Activated CD4-positive, alpha-beta T cell treated with anti-CD3 and anti-CD28 coated beads, Interleukin-2, amount 50 U/mL, for 1 hour (primary cell): ENCODE measurements at regions not wholly inside any gene's neighbourhood (a gene's known extent, or its start where the extent isn't known, plus 50 kb on each side); places are given as distances from the start of the nearest gene placed in this dataset.
A peak's percentile ranks its signal among the peaks of the same experiment; 100 is the strongest.

Experiments
- DNase-seq: peaks from one replicate; pipeline ENCODE4 v3.0.0-alpha.2; 2020

DNA sequence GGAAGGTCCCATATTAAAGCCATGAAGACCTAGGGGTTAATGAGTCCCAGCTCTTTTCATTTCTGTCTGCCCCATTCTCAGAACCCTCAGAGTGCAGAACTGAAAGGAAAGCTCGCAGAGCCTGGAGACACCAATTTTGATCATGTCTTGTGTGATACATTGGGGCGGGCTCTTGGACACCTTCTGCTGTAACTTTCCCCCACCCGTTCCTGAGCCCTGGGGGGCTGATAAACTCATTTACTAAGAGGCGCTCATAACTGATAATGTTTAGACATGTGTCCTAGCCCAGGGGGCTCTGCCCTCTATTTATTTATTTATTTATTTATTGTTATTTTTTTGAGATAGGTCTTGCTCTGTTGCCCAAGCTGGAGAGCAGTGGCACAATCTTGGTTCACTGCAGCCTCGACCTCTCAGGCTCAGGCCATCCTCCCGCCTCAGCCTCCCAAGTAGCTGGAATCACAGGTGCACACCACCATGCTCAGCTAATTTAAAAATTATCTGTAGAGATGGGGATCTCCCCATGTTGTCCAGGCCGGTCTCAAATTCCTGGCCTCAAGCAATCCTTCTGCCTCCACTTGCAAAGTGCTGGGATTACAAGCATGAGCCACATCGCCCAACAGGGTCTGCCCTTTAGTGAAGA is 72.4 kb upstream of the HAAO start:
- DNase-seq: no peak

DNA sequence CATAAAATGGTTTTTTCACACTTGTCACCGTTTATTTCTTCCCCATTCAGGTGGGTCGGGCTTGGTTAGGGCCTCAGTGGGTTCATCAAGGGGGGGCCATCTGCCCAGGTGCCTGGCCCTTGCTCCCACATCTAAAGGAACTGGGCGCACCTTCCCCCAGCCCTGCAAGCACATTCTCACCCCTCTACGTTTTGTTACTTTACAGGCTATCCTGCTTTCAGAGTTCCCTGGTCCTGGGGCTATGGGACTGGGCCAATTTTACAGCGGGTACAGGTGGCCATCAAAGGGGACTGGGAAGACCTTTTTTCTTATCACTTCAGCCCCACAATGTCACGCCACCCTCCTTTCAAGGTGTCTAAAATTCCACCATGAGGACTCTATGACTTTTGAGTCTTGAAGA is 71.8 kb upstream of the HAAO start:
- no peak for DNase-seq

DNA sequence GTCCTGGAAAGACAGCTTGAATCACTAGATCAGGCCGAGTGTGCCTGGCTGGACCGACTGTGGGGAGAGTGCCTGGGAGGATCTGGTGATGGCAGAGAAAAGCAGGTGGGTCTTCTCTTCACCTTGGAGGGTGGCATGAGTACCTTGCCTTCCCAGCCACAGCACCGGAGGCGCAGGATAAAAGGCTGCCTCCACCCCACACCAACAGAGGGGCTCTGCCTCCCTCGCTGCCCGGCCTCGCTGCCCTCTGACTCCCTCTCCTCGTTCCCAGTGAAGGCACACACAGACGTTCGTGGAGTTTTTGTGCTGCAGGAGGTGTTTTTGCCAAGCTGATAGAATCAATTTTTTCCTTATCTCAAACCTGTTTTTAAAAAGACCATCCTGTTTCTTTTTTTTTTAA is 71.4 kb upstream of the HAAO start:
- no peak for DNase-seq

DNA sequence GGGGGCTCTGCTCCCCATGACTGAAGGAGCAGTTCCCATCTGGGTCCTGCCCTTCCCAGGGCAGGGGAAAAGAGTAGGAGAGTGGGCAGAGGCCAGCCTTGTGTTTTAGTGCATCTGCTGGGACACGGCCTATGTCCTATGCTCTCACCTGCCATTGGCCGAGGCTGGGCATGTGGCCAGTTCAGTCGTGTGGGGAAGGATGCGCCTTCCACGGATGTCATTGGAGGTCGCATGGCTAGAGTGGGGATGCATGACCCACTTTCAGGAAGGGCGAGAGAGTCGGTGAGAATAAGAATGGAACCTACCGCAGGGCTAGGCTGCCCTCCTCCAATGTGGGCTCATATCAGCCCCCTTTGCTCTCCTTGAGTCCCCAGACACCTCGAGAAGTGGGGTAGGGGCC is 70.9 kb upstream of the HAAO start:
- DNase-seq: no peak

DNA sequence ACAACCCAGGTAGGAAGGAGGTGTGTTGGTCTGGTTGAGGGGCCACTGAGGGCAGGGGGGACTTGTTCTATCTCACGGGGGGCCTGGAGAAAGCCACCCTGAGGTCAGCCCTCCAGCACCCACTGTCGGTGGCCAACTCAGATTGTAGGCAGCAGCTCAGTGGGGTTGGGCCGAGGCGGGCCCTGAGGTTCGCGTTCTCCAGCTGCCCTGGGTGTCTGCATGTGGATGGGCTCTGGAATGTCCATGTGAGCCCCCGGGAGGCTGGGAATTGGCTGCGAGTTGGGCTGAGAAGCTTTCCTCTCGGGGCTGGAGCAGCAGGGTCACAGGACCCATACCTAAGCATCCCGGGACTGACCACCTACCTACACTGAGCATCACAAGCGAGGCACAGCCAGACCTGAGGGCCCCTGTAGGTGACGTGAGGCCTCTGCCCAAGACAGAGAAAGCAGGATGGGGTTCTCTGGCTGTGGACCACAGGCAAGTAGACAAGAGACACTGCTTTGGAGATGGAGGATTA is 70.3 kb upstream of the HAAO start:
- no peak for DNase-seq

DNA sequence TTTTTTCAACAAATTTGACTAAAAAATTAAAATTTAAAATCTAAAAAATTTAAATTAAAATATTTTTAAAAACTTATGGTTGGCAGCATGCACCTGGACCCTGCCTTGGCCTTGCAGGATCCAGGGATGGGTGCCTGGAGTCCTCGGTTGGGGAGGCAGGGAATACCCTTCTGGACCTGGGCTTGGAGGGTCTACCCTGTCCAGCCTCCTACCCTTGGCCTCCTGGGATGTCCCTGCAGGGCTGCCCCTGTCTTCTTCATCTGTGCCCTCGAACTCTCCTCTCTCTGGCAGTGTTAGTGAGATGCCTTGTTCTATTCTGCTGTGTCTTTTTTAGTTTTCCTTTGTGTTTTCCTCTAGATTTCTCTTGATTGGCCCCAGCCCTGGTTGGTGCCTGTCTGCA is 68.9 kb upstream of the HAAO start:
- DNase-seq: no peak

DNA sequence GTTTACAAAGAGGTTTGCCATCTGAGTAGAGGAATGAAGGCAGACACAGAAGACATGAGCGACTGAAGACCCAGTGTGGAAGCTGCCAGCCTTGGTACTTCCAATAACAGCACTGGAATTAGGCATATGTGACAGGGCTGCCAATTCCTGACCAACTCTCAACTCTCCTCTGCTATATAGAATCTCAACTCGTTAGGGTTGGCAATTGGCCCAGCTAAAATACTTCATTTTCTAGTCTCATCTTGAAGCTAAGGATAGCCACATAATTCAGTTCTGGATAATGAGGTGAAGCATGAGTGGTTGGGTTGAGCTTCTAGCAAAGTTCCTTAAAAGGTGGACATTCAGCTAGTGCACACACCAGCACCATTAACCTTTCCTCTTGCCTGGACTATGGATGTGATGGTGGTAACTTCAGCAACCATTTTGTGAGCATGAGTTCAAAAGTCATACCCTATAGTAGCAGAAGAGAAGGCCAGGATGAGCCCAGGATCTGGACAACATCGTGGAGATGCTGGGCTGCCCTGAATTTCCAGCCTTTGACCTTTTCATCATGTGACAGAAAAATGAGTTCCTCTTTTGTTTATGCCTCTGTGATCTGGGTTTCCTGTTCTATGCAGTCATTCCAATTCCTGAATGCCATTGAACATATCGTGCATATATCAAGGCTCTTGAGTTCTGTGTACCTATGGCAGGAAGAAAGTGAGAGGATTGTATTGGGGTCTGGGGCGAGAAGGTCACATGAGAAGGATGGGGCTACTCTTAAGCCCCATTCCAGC is 68.1 kb upstream of the HAAO start:
- DNase-seq: no peak

DNA sequence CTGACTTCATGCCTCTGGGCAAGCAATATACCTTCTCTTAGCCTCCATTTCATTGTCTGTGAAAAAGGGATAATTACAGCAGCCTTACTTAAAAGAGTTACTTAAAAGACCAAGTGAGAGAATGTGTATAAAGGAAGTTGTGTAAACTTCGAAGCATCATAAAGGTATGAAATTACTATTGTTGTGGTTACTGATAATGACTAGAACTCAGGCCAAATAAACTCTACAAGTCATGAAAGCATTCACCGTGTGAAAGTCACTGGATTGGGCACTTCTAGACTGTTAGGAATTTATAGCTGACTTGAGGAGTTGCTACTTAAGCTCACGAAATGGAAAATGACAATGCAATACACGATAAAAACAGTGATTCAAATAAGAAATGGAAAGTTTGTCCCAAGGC is 67.4 kb upstream of the HAAO start:
- no peak for DNase-seq

DNA sequence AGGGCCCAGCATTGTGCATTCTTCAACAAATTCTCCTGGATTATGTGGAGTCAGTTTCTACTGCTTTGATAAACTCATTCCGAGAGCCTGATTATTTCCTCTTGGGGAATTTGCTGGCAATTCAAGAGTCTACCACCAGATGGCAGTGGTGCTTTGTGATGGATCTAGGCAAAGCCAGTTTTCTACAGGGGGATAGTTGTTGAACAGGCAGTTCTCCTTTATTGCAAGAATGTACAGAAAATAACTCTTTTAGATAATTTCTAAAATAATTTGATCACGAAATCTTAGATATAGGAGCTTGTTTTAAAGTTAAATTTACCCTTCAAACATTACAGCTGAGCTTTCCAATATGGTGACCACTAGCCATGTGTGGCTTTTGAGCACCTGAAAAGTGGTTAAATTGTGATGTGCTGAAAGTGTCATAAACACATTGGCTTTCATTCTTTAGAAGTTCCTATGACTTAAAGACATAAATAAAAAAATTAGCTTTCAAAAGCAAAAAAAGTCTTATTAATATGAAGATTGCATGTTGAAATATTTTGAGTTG is 66.7 kb upstream of the HAAO start:
- peak; percentile 51 for DNase-seq

DNA sequence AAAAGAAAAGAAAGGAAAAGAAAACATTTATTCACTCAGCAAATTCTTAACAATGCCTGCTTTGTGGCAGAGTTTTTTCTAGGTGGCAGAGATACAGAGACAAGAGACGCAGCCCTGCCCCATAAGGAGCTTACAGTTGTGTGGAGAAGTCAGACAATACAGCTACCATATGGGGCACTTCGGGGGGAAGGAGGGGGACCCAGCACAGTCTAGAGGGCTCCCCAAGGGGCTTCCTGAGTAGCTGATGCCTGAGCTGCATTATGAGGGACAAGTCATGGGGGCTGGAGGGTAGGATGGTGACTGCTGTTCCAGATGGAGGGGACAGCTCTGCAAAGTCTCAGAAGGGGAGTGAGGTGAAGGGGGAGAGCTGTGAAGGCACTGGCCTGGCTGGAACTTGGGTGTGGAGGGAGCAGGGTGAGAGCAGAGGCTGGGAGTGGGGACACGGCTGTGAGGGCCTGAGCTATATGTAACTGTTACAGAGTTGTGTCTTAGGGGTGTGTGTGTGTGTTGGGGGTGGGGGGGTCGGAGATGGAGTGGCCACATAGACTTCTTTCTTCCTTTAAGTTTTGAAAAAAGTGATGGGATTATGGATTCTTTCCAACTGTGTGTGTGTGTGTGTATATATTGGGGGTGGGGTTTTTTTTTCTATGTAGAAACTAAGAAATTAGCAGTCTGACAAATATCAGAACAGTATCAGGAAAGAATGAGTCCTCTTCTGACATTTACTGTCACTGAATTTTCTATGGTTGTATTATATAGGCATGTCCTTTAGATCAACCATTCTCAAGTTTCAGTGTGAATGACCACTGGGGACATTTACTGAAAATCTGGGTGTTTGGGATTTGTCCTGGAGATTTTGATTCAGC is 66.0 kb upstream of the HAAO start:
- no peak for DNase-seq

DNA sequence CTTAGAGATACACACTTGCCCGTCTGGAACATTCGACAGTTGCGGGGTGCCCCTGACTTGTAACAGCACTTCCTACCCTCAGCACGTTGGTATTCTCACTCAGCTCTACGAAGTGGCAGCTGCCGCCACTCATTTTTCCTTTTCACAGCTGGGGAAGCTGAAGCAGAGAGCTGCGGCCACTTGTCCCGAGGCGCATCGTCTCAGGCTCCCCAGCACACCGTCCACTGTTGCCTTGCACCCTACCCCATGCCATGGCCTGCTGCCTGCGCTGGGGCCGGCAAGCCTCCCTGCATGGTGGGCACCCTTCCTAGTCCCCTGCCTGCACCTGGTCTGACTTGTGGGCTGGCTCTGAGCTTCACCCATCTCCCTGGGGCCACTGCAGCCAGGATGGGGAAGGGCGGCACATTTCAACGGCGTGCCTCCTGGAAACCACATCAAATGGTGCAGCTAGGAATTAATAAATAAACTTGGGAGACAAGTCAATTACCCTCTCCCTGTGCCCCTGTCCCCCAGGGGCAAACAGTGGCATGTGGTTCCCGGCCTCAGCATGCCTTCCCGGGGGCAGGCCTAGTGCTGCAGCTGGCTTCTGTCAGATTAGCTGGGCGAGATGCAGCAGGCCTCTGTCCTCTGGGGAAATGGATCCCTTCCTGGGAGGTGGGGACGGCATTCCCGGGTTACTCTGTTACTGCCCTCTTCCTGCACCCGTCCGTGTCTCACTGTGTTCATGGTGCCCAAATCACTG is 64.7 kb upstream of the HAAO start:
- no peak for DNase-seq

DNA sequence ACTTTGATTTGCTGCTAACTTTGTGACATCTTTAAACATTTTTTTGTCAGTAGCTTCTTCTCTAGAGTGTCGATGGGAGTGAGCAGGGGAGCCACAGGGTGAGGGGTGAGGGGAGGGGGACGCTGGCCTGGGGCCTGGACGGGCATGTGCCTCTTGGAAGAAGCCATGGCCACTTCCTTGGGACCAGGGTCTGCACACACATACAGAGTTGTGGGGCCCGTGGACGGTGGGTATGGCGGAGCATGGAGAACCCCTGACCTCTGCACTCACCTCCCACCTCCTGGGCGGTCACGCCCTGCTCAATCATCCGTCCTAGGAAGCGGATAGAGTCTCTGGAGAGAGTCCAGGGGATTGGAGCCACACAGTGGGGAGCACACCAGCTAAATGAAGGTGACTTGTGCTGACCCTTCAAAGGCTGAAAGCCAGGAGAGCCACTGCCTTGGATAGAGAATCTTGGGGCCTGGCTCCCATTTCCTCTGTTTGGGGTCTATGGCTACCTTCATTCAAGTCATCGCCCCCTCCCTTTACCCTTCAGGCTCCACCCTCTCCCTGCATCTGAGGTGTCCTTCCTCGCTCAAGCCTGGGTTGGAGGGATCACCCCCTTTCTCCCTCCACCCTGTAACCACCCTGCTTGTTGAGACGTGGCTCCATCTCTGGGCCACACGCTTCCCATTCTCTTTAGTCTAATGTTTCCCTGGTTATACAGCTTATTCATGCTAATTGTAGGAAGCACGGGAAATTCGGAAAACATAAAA is 63.9 kb upstream of the HAAO start:
- DNase-seq: no peak

DNA sequence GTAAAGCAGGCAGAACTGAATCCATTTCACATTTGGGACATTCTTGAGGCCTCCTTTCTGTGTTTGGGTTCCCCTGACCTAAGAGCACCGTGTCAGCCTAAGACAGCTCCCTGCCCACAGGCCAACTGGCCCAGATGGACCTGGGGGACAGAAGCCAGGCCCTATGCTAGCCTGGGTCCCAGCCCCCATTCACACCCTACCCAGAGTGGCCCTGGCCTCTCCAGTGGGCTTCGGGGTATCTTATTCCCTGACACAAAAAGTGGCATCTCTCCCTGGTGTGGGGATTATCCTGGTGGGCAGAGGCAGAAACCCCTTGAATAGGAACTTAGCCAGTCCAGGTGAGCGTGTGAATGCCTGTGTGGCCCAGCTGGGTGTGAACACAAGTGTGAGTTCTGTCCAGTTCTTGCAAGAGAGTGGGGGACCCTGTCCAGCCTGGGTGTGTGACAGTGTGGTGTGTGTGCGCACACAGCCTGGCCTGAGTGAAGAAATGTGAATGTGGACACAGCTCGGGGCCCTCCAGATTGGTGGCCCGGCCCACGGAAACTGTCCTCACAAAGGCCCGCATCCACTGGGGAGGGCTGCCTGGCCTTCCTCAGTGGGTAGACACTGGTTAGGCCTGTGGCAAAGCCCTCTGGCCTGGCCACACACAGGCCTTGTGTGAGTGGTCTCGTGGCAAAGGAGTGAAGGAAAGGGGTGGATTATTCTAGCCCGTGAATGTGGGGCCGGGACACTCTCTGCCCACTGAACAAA is 63.0 kb upstream of the HAAO start:
- DNase-seq: no peak

DNA sequence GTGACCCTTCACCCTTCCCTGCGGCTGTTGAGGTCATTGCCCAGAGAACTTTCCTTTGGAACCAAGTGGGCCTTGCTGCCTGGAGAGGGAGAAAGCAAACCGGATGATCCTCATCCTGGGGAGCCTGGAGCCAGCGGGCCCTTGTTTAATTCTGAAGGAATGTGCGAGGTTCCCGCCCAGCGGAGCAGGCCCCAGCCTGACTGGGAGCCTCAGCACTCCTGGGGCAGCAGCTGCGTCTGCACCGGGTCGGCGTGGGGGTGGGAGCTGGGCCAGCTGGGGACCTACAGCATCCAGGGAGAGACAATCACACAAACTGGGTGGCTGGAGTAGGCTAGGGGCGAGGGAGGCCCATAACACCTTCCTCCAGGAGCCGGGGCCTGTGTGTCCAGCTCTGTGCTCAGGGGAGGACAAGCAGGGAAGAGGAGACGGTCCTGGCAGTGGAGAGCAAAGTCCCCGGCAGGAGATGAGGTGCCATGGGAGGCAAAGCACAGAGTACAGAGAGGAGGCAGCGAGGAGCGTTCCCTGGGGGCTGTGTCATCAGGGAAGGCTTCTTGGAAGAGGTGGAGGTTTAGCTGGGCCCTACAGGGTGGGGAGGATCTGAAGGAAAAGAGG is 61.9 kb upstream of the HAAO start:
- no peak for DNase-seq

DNA sequence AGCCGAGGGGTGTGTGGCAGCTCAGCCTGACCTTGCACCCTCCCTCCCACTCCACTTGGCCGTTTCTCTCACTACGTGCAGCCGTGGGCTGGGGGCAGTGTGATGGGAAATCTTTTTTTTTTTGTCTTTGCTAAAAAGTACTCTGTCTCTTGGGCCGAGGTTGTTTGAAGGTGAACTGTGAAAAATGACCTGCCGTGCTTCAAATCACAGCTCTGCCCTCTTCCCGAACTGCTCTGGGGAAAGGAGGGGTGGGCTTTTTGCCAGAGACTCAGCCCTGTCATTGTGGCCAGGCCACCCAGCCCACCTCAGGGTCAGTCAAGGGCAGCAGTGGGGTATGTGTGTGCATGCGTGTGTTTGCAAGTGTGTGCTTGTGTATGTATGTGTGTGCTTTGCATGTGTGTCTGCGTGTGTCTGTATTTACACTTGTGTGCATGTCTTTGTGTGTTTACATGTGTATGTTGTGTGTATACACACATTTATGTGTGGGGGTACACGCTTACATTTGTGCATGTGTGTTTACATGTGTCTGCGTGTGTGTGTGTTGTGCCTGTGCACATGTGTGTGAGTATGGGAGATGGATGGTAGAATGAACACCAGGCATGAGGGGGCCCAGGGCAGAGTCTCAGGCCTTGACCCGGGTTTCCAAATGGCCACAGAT is 61.3 kb upstream of the HAAO start:
- no peak for DNase-seq

DNA sequence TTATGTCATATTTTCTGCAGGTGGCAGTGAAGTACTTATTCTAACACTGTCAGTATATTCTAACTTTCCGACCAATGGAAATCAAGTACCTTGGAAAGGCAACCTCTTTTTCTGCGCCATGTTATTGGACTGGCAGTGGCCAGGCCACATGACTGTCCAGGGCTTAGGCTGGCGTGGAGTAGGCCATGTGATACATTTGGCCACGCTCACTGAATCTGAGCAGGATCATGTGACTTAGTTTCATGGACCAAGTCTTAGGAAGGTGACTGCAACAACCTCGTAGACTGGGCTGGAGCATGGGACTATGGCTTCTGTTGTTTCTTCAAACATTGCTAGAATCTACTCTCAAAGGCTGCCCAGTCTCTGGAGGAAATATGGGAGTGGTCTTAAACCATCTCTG is 60.4 kb upstream of the HAAO start:
- DNase-seq: no peak

DNA sequence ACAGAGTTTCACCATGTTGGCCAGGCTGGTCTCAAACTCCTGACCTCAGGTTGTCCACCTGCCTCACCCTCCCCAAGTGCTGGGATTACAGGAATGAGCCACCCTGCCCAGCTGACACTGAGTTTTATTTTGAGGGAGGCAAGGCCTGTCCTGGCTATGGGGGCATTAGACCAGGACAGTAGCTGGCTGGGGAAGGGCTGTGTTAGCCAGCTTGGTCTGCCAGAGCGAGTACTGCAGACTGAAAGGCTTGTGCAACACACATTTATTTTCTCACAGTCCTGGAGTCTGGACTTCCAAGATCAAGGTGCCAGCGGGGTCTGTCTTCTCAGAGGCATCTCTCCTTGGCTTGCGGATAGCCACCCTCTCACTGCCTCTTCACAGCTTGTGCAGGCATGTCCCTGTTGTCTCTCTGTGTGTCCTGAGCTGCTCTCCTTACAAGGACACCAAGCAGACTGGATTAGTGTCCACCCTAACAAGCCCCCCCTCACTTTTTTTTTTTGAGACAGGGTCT is 59.4 kb upstream of the HAAO start:
- no peak for DNase-seq

DNA sequence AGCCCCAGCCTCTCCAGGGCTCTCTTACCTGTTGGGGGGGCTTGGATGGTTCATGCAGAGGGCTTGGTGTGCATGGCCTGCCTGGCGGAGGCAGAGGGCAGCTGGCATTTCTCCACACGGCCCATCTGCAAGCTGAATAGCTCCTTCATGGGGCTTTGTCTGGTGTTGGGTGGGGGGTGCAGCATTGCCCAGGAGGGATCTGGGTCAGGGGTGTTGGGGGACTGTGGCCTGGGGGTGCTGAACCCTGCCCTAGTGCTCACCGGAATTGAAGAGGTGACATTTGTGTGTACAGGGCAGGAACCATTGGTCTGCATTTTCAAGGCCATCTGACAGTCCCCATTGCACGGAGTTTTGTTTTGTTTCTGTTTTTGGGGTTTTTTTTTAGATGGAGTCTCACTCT is 58.8 kb upstream of the HAAO start:
- DNase-seq: no peak

DNA sequence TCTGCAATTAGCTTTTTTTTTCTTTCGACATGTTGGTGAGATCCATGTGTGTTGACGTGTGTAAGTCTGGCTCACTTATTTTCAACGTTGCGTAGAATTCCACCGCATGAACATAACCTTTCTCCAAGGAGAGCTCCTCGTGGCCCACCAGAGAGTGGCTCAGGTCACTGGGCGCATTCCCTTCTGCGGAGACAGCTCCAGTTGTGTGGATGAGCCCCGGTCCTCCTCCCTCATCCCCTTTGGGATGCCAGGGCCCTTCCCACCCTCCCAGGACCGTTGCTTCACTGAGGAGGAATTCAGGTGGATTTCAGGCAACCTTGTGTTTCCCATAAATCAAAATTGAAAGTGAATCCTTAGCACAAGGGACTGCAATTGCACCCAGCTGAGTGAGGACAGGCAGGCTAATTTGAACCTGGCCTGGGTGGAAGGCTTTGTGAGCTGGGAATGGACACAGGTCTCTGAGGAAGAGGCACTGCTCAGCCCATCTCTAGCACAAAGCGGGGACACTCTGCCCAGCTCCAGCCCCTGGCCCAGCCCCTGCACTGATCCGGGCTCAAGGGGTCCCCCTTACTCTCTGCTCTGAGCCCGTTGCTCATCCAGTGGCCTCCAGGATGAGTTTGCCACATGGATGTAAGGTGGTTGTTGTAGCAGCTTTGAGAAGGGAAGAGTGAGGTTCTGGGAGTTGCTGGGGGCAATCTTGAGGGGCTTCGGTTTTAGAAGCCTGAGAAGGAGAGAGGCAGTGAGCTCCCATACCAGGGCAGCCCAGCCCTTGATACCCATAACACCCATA is 57.8 kb upstream of the HAAO start:
- DNase-seq: no peak
